Activated naive CD8-positive, alpha-beta T cell treated with anti-CD3 and anti-CD28 coated beads, Interleukin-2, amount 10 ng/mL, durations not matched to agents 7 days and 5 days (primary cell): ENCODE measurements at regions not wholly inside any gene's neighbourhood (a gene's known extent, or its start where the extent isn't known, plus 50 kb on each side); places are given as distances from the start of the nearest gene placed in this dataset.

Experiments
- ATAC-seq: fragments of 150-1000 bp; cut with Tn5 transposase; one replicate; pipeline ENCODE4 v1.10.0; 2021; ENCODE audit warnings: low read depth, moderate library complexity
- POLR2A ChIA-PET: fragments of 350-600 bp; sonication (Branson Sonifier 250); formaldehyde crosslinking; loops from one replicate; lab custom pipeline; 2021; ENCODE audit warnings: antibody characterized with exemption; lab: Charles Lee
- DNase-seq: peaks from one replicate; pipeline ENCODE4 v3.0.0; 2021
- H3K27ac Mint-ChIP-seq: one replicate; pipeline ENCODE4 v1.8.0; 2022; ENCODE audit warnings: mild to moderate bottlenecking, mixed read lengths
- H3K27me3 Mint-ChIP-seq: one replicate; pipeline ENCODE4 v1.8.0; 2022; ENCODE audit warnings: mild to moderate bottlenecking, moderate library complexity, mixed read lengths
- H3K36me3 Mint-ChIP-seq: one replicate; pipeline ENCODE4 v1.8.0; 2021; ENCODE audit warnings: mild to moderate bottlenecking, mixed read lengths
- H3K4me1 Mint-ChIP-seq: one replicate; pipeline ENCODE4 v1.8.0; 2021; ENCODE audit warnings: mixed read lengths
- H3K4me3 Mint-ChIP-seq: one replicate; pipeline ENCODE4 v1.8.0; 2022; ENCODE audit warnings: mild to moderate bottlenecking, moderate library complexity, mixed read lengths
- H3K9me3 Mint-ChIP-seq: one replicate; pipeline ENCODE4 v1.8.0; 2021; ENCODE audit warnings: mixed read lengths

- no peak overlapping the region for H3K4me3 Mint-ChIP-seq
- ATAC-seq (no peak), DNase-seq (no peak)
- H3K27ac Mint-ChIP-seq: no peak overlapping the region
- no peaks in the 10 kb centered on the region for H3K36me3 Mint-ChIP-seq
- POLR2A ChIA-PET: no interaction called here
- H3K27me3 Mint-ChIP-seq: peaks cover 19% of the 10 kb centered on the region
- H3K4me1 Mint-ChIP-seq: no peaks in the 10 kb centered on the region
- H3K9me3 Mint-ChIP-seq: peaks cover under 1% of the 10 kb centered on the region
Measured at GRCh38 chr17:73956169-73956568, 247.3 kb upstream of the RPL38 start.

- H3K9me3 Mint-ChIP-seq: peaks cover 2% of the 10 kb centered on the region
- H3K27me3 Mint-ChIP-seq: peaks cover 15% of the 10 kb centered on the region
- no peak overlapping the region for H3K27ac Mint-ChIP-seq
- DNase-seq: peak; percentile 57
- H3K36me3 Mint-ChIP-seq: no peaks in the 10 kb centered on the region
- no peaks in the 10 kb centered on the region for H3K4me1 Mint-ChIP-seq
- H3K4me3 Mint-ChIP-seq: no peak overlapping the region
- no peak for ATAC-seq
- POLR2A ChIA-PET: no interaction called here
Measured at GRCh38 chr17:73956595-73957465, 246.6 kb upstream of the RPL38 start.

- H3K4me1 Mint-ChIP-seq: no peaks in the 10 kb centered on the region
- DNase-seq (no peak), ATAC-seq (no peak)
- no peak overlapping the region for H3K4me3 Mint-ChIP-seq
- POLR2A ChIA-PET: no interaction called here
- H3K27ac Mint-ChIP-seq: no peak overlapping the region
- H3K27me3 Mint-ChIP-seq: peaks cover 8% of the 10 kb centered on the region
- H3K9me3 Mint-ChIP-seq: peaks cover 2% of the 10 kb centered on the region
- no peaks in the 10 kb centered on the region for H3K36me3 Mint-ChIP-seq
Measured at GRCh38 chr17:73957564-73957963, 245.9 kb upstream of the RPL38 start.

- no peak for DNase-seq
- no peak overlapping the region for H3K4me3 Mint-ChIP-seq
- no peaks in the 10 kb centered on the region for H3K36me3 Mint-ChIP-seq
- POLR2A ChIA-PET: no interaction called here
- no peak overlapping the region for H3K27ac Mint-ChIP-seq
- H3K4me1 Mint-ChIP-seq: no peaks in the 10 kb centered on the region
- no peak for ATAC-seq
- peaks cover 9% of the 10 kb centered on the region for H3K27me3 Mint-ChIP-seq
- H3K9me3 Mint-ChIP-seq: peaks cover 2% of the 10 kb centered on the region
Measured at GRCh38 chr17:73958453-73958852, 245.0 kb upstream of the RPL38 start.

DNA sequence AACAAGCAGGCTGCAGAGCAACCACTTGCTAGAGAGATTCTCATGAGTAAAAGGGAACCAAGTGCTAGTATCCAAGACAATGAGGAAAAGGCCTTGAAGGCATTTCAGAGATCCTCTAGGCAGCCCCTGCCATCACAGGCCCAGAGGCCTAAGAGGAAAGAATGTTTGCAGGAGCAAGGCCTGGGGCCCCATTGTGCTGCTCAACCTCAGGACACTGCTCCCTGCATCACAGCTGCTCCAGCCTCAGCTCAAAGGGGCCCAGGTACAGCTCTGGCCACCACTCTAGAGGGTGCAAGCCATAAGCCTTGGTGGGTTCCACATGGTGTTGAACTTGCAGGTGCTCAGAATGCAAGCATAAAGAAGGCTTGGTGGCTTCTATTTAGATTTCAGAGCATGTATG lies 243.0 kb upstream of the RPL38 start:
- DNase-seq: no peak
- no peaks in the 10 kb centered on the region for H3K4me1 Mint-ChIP-seq
- no peak overlapping the region for H3K4me3 Mint-ChIP-seq
- no peak overlapping the region for H3K27ac Mint-ChIP-seq
- ATAC-seq: no peak
- POLR2A ChIA-PET: no interaction called here
- H3K27me3 Mint-ChIP-seq: peaks cover 22% of the 10 kb centered on the region
- H3K36me3 Mint-ChIP-seq: no peaks in the 10 kb centered on the region
- H3K9me3 Mint-ChIP-seq: peaks cover 3% of the 10 kb centered on the region

DNA sequence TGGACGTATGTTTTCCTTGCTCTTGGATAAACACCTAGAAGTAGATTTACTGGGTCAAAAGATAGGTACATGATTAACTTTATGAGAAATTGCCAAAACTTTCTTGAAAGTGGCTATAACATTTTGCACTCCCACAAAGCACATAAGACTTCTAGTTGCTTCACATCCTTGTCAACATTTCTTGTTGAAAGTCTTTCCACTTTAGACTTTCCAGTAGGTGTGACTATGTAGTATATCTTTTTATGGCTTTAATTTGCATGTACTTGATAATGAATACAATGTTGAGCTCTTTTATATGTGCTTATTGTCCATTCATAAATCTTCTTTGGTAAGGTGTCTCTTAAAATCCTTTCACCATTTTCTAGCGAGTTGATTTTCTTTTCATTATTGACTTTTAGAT lies 241.2 kb upstream of the RPL38 start:
- Mint-ChIP-seq H3K4me3 (no peak overlapping the region), H3K27me3 (peaks cover 23% of the 10 kb centered on the region), H3K4me1 (no peaks in the 10 kb centered on the region), H3K9me3 (peaks cover 3% of the 10 kb centered on the region), H3K36me3 (no peaks in the 10 kb centered on the region), H3K27ac (no peak overlapping the region)
- POLR2A ChIA-PET: no interaction called here
- no peak for DNase-seq
- no peak for ATAC-seq

DNA sequence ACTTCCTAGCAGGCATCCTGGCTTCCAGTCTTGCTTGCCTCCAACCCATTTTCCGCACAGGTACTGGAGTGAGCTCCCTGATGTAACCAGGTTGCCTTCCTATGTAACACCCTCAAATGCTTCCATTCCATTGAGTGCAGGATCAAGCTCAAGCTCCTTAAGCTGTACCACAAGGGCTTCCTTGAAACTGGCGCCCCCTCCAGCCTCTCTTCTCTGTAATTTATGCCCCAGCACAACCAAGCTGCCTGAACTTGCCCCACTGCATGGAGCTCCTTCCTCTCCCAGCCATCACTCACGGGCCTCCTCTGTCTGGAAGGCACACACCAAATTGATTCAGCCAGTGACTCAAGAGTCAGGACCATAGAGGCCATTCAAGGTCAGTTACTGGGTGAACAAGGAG lies 234.8 kb upstream of the RPL38 start:
- Mint-ChIP-seq H3K27ac (no peak overlapping the region), H3K4me3 (no peak overlapping the region), H3K27me3 (peaks cover 35% of the 10 kb centered on the region), H3K36me3 (no peaks in the 10 kb centered on the region), H3K4me1 (no peaks in the 10 kb centered on the region), H3K9me3 (peaks cover 1% of the 10 kb centered on the region)
- POLR2A ChIA-PET: no interaction called here
- no peak for ATAC-seq
- DNase-seq: no peak

DNA sequence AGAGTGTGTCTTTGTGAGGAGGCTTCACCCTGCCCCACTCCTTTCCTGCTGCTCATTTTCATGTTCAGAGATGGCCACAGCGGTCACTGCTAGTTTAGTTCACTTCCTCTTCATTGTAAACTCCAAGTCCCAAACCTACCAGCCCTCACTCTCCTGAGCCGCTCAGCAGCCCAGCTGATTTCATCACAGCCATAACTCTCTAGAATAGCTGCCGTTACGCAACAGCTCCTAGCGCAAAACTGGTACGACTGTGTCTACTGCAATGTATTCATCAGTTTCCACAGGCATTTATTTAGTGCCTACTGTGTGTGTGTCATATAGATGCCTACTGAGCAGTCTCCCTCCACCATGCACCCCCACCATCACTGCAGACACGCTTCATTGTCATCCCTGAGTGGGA lies 233.5 kb upstream of the RPL38 start:
- POLR2A ChIA-PET: no interaction called here
- no peaks in the 10 kb centered on the region for H3K9me3 Mint-ChIP-seq
- H3K27me3 Mint-ChIP-seq: peaks cover 28% of the 10 kb centered on the region
- no peaks in the 10 kb centered on the region for H3K4me1 Mint-ChIP-seq
- no peak overlapping the region for H3K4me3 Mint-ChIP-seq
- H3K27ac Mint-ChIP-seq: no peak overlapping the region
- no peaks in the 10 kb centered on the region for H3K36me3 Mint-ChIP-seq
- DNase-seq (no peak), ATAC-seq (no peak)

- no peaks in the 10 kb centered on the region for H3K4me1 Mint-ChIP-seq
- ATAC-seq: no peak
- H3K9me3 Mint-ChIP-seq: no peaks in the 10 kb centered on the region
Measured at GRCh38 chr17:73971127-73971526, 232.4 kb upstream of the RPL38 start.

GRCh38 chr17:73972056-73972455 lies 231.4 kb upstream of the RPL38 start:
- no peak overlapping the region for H3K4me3 Mint-ChIP-seq
- POLR2A ChIA-PET: no interaction called here
- H3K27me3 Mint-ChIP-seq: peaks cover 21% of the 10 kb centered on the region
- no peak for DNase-seq
- no peaks in the 10 kb centered on the region for H3K36me3 Mint-ChIP-seq
- no peak overlapping the region for H3K27ac Mint-ChIP-seq
- H3K4me1 Mint-ChIP-seq: no peaks in the 10 kb centered on the region
- no peak for ATAC-seq
- H3K9me3 Mint-ChIP-seq: no peaks in the 10 kb centered on the region

More at GRCh38 chr17:73971127-73971526, 232.4 kb upstream of the RPL38 start:
- POLR2A ChIA-PET: no interaction called here
- Mint-ChIP-seq H3K4me3 (no peak overlapping the region), H3K27ac (no peak overlapping the region), H3K36me3 (no peaks in the 10 kb centered on the region), H3K27me3 (peaks cover 21% of the 10 kb centered on the region)
- no peak for DNase-seq

DNA sequence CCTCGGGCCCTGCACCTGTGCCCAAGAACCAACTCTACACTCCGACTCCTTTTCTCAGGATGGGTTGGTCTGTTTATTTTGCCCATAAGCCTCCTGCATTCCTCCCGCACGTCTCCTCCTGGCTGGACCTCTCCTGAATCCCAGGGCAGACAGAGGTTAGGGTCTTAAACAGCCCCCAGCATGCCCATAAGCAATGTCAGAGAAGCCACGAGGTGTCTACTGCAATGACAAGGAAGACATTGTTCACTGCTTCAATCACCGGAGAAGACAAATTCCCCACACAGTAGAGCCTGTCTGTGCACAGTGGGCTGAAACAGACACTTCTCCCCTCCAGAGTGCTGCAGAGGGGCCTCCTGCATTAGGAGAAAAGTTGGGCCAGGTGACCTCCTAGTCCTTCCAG lies 230.6 kb upstream of the RPL38 start:
- ATAC-seq (no peak), DNase-seq (no peak)
- Mint-ChIP-seq H3K4me1 (no peaks in the 10 kb centered on the region), H3K9me3 (no peaks in the 10 kb centered on the region), H3K27ac (no peak overlapping the region), H3K36me3 (no peaks in the 10 kb centered on the region), H3K27me3 (peaks cover 21% of the 10 kb centered on the region), H3K4me3 (no peak overlapping the region)
- POLR2A ChIA-PET: no interaction called here

DNA sequence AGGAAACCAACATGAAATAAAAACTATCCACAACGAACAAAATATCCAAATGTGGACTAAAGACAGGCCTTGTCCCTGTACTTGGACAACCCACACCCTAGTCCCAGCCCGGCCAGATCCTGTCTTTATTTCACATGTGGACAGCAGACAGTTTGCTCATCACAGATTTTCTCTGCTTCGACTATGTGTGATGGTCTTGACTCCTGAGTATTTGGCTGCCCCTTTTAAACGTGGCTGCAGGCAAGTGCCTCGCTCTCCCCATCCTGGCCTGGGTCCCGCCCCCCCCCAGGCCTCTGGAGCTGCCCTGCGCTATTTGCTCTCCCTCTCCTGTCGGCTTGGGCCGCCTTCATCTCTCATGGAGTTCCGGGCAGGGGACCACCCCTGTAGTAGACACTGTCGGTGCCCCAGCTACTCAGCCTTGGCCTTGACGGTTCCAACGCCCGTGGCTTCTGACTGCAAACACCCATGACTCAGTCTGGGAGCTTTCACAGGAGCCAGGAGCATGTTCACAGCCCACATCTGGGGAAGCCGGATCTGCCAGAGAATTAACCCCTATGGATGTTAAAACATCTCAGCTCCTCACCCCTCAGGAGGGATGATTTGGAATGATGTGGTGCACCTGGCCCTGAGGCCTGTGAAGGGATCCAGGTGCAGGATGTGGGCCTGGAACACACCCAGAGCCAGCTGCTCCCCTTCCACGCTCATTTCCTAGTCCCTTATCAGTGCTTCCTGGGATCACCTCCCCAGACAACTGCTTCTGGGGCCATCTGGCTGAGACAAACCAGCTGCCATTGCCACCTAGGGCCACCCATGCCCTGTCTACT lies 229.7 kb upstream of the RPL38 start:
- no peaks in the 10 kb centered on the region for H3K36me3 Mint-ChIP-seq
- peaks cover 15% of the 10 kb centered on the region for H3K27me3 Mint-ChIP-seq
- ATAC-seq (no peak), DNase-seq (no peak)
- H3K4me1 Mint-ChIP-seq: no peaks in the 10 kb centered on the region
- H3K4me3 Mint-ChIP-seq: no peak overlapping the region
- POLR2A ChIA-PET: no interaction called here
- H3K27ac Mint-ChIP-seq: no peak overlapping the region
- H3K9me3 Mint-ChIP-seq: no peaks in the 10 kb centered on the region

DNA sequence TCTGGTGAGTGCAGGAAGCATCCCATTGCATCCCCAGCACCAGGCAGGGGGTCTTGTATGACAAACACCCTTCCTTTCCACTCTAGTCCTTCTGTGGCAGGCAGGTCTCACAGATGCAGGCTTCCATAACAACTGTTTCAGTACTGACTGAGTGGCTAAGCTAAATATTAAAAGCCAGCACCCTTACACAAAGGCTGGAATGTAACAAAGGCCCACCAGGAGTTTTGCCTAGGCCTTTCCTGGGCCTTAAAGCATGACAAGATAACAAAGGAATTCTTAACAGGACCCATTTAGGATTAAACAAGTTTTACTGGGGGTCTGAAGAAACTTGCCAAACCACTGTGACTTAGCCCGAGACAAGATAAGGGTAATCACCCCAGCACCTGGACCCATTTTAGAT lies 228.9 kb upstream of the RPL38 start:
- DNase-seq (no peak), ATAC-seq (no peak)

GRCh38 chr17:73976147-73976546 lies 227.3 kb upstream of the RPL38 start:
- Mint-ChIP-seq H3K9me3 (no peaks in the 10 kb centered on the region), H3K4me1 (peaks cover 1% of the 10 kb centered on the region), H3K4me3 (no peak overlapping the region), H3K36me3 (no peaks in the 10 kb centered on the region), H3K27me3 (peaks cover 12% of the 10 kb centered on the region), H3K27ac (no peak overlapping the region)
- no peak for DNase-seq
- no peak for ATAC-seq
- POLR2A ChIA-PET: no interaction called here

More for the DNA sequence above, 228.9 kb upstream of the RPL38 start:
- no peaks in the 10 kb centered on the region for H3K4me1 Mint-ChIP-seq
- no peaks in the 10 kb centered on the region for H3K9me3 Mint-ChIP-seq
- H3K4me3 Mint-ChIP-seq: no peak overlapping the region
- no peak overlapping the region for H3K27ac Mint-ChIP-seq
- H3K36me3 Mint-ChIP-seq: no peaks in the 10 kb centered on the region
- peaks cover 10% of the 10 kb centered on the region for H3K27me3 Mint-ChIP-seq
- POLR2A ChIA-PET: no interaction called here
